A673 (cell line): ENCODE measurements at regions not wholly inside any gene's neighbourhood (a gene's known extent, or its start where the extent isn't known, plus 50 kb on each side); places are given as distances from the start of the nearest gene placed in this dataset.

ENCODE experiments used
- BruUV-seq: library from RNA; stranded (reverse); fragments of 400-500 nt; replicated peaks from 2 replicates; lab custom pipeline; 2021; lab: Mats Ljungman, UMichigan
- CTCF ChIA-PET: fragments of 300-600 bp; sonication (Branson Sonifier 250); formaldehyde crosslinking; loops from one replicate; lab custom pipeline; 2022; ENCODE audit warnings: antibody characterized with exemption; lab: Charles Lee
- POLR2A ChIA-PET: fragments of 300-600 bp; sonication (Branson Sonifier 250); formaldehyde crosslinking; loops from one replicate; lab custom pipeline; 2022; ENCODE audit warnings: antibody characterized with exemption; ENCODE audit not compliant: low non-redundant PET; lab: Charles Lee
- DNase-seq: peaks from one replicate; pipeline ENCODE4 v3.0.0-alpha.2; 2015; ENCODE audit warnings: low spot score
- H3K27ac ChIP-seq: fragments of 200-600 bp; sonication (generic); 2 replicates; pipeline ENCODE4 v1.5.1; 2016; ENCODE audit warnings: mixed run types, low read depth, mild to moderate bottlenecking, mixed read lengths, antibody characterized with exemption, low read length; ENCODE audit not compliant: poor library complexity, severe bottlenecking
- H3K27me3 ChIP-seq: fragments of 200-600 bp; sonication (generic); replicated peaks from 2 replicates; pipeline ENCODE4 v1.6.1; 2017; ENCODE audit warnings: mixed run types, low read depth, mild to moderate bottlenecking, mixed read lengths, antibody characterized with exemption, low read length; ENCODE audit not compliant: insufficient read depth, poor library complexity
- H3K36me3 ChIP-seq: fragments of 200-600 bp; sonication (generic); 2 replicates; pipeline ENCODE4 v1.6.1; 2016; ENCODE audit warnings: mixed run types, mild to moderate bottlenecking, mixed read lengths, antibody characterized with exemption, low read length; ENCODE audit not compliant: insufficient read depth, poor library complexity, severe bottlenecking
- H3K4me1 ChIP-seq: fragments of 200-600 bp; sonication (generic); 2 replicates; pipeline ENCODE4 v1.6.1; 2017; ENCODE audit warnings: mixed run types, mild to moderate bottlenecking, mixed read lengths, antibody characterized with exemption, low read length; ENCODE audit not compliant: insufficient read depth, poor library complexity, severe bottlenecking
- H3K4me3 ChIP-seq: fragments of 200-600 bp; sonication (generic); 2 replicates; pipeline ENCODE4 v1.5.1; 2016; ENCODE audit warnings: low read depth, mixed run types, mild to moderate bottlenecking, mixed read lengths, low read length; ENCODE audit not compliant: poor library complexity, severe bottlenecking
- H3K9me3 ChIP-seq: fragments of 200-600 bp; sonication (generic); 2 replicates; pipeline ENCODE4 v1.6.1; 2016; ENCODE audit warnings: mixed run types, low read depth, mild to moderate bottlenecking, mixed read lengths, antibody characterized with exemption, low read length; ENCODE audit not compliant: poor library complexity, severe bottlenecking
- EZH2 ChIP-seq: fragments of 200-600 bp; sonication (generic); IDR thresholded peaks from 2 replicates; pipeline ENCODE4 v1.6.1; 2017; ENCODE audit warnings: borderline replicate concordance, low read depth, mild to moderate bottlenecking, mixed read lengths, antibody characterized with exemption, low read length; ENCODE audit not compliant: poor library complexity, severe bottlenecking
- intact Hi-C: fragments of 100-400 bp; cut with micrococcal nuclease; formaldehyde crosslinking; loops from one replicate; pipeline ENCODE4 v1.10.0; 2022; ENCODE audit not compliant: unreplicated experiment
- TF ChIP-seq, protein P1 (sequence below): fragments of 300-800, 200-600 bp; sonication (generic); conservative IDR thresholded peaks from 2 replicates; pipeline ENCODE4 v1.5.1; 2017; ENCODE audit warnings: low read depth, mild to moderate bottlenecking, antibody characterized with exemption, low read length, moderate library complexity, mixed read lengths

- POLR2A ChIA-PET: no interaction called here
- intact Hi-C loops: no loop called here
- Histone ChIP-seq H3K9me3 (no peaks in the 10 kb centered on the region), H3K27me3 (no peaks in the 10 kb centered on the region), H3K4me1 (peaks cover 3% of the 10 kb centered on the region), H3K27ac (no peak overlapping the region), H3K36me3 (no peaks in the 10 kb centered on the region), H3K4me3 (no peak overlapping the region)
- CTCF ChIA-PET: interaction anchor here (0.7 kb wide), 1 partner anchor 1266 kb away, joined by 3 read pairs; no protein-coding TSS in a partner anchor
- BruUV-seq: no TSS peak
- TF ChIP-seq, protein P1, sequence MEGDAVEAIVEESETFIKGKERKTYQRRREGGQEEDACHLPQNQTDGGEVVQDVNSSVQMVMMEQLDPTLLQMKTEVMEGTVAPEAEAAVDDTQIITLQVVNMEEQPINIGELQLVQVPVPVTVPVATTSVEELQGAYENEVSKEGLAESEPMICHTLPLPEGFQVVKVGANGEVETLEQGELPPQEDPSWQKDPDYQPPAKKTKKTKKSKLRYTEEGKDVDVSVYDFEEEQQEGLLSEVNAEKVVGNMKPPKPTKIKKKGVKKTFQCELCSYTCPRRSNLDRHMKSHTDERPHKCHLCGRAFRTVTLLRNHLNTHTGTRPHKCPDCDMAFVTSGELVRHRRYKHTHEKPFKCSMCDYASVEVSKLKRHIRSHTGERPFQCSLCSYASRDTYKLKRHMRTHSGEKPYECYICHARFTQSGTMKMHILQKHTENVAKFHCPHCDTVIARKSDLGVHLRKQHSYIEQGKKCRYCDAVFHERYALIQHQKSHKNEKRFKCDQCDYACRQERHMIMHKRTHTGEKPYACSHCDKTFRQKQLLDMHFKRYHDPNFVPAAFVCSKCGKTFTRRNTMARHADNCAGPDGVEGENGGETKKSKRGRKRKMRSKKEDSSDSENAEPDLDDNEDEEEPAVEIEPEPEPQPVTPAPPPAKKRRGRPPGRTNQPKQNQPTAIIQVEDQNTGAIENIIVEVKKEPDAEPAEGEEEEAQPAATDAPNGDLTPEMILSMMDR: no peak
- TF ChIP-seq EZH2: no peak
- no peak for DNase-seq
These were observed 95.1 kb downstream of the B3GNT2 start for GRCh38 chr2:62291052-62291451.

DNA sequence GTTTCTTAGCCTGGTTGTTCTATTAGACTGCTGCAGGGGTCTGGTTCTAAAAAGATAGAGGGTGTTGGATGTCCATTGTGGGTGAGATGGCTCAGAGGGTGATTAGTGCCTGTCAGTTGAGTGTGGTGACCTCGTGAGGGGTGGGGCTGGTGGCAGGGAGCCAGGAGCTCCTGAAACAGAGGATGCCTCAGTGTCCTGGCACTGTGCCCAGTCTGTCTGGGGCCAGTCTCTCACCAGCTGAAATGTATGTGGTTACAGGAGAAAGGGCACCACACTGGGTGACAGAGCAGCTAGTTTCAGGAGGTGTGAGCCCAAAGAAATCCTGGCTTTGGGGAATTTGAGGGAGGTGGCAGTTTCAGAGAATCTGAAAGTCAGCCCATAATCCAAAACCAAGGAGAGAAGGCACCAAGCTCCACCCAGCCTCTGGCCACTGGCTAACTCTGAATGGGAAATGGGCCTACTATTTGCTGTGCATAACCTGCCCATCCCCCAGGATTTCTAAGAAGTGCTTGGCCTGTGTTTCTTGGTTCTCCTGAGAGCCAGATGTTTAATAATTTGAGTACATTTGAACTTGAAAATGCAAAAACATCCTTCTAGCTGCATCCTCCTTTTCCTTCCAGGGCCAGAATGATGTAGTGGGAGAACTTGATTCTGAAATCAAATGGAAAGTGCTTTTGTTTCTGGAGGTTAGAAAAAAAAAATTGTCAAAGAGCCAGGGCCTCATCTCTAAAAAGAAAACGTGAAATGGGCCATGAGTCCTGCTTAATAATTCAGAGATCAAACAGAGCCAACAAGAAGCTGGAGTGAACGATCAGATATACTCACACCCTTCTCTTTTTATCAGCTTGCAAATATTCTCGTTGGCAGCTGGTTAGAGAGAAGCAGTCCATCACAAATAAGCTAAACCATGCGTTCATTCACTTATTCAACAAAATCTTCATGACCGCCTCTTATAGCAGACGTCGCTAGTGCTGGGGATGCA lies 92.3 kb downstream of the B3GNT2 start:
- POLR2A ChIA-PET: no interaction called here
- no peak overlapping the region for H3K4me3 ChIP-seq
- H3K27me3 ChIP-seq: no peaks in the 10 kb centered on the region
- H3K9me3 ChIP-seq: no peaks in the 10 kb centered on the region
- no TSS peak for BruUV-seq
- CTCF ChIA-PET: no interaction called here
- DNase-seq: peak; percentile 57
- no peak overlapping the region for H3K27ac ChIP-seq
- intact Hi-C loops: no loop called here
- TF ChIP-seq, protein P1: no peak
- TF ChIP-seq EZH2: no peak
- H3K4me1 ChIP-seq: peaks cover 3% of the 10 kb centered on the region
- no peaks in the 10 kb centered on the region for H3K36me3 ChIP-seq

- TF ChIP-seq, protein P1: no peak
- TF ChIP-seq EZH2: no peak
- POLR2A ChIA-PET: no interaction called here
- peaks cover 3% of the 10 kb centered on the region for H3K4me1 ChIP-seq
- H3K27me3 ChIP-seq: no peaks in the 10 kb centered on the region
- CTCF ChIA-PET: no interaction called here
- no TSS peak for BruUV-seq
- intact Hi-C loops: no loop called here
- no peaks in the 10 kb centered on the region for H3K36me3 ChIP-seq
- DNase-seq: no peak
- H3K27ac ChIP-seq: no peak overlapping the region
- H3K9me3 ChIP-seq: no peaks in the 10 kb centered on the region
- H3K4me3 ChIP-seq: no peak overlapping the region
These were observed 91.4 kb downstream of the B3GNT2 start for GRCh38 chr2:62287282-62287681.
